Renal cortex interstitium (tissue), 11 donors: ENCODE measurements at regions not wholly inside any gene's neighbourhood (a gene's known extent, or its start where the extent isn't known, plus 50 kb on each side); places are given as distances from the start of the nearest gene placed in this dataset.
A peak's percentile ranks its signal among the peaks of the same experiment; 100 is the strongest.
"Not testable (repeated sequence)": the region's sequence is repeated elsewhere in the genome, so short reads cannot be mapped to it uniquely, and the experiment has no call there.

Experiments
- DNase-seq, 11 donors: peaks; one replicate each; pipeline ENCODE4 v3.0.0-alpha.2; 2013; ENCODE audit warnings: low read depth in 9 of 11, low spot score in 4 of 11; ENCODE audit errors: extremely low read depth in 1 of 11

DNA sequence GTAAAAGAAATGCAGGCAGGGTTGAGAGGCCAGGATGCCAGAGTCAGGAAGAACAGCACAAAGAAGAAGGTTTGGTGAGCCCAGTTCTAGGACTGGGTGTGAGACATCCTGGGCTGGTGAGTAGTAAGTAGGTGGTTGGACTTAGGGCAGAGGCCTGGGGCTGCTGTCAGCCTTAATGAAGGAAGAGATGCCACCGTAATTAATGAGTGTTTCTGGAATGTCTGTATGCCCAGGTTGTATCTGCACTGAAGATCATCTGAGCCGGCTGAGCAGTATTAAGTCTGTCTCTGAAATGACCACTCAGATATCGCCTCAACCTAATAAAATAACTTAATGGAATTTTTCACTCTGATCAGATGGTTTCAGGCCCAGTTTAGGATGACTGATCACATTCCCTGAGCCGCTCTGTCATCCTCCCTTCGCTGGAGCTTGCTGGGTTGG lies 532.9 kb upstream of the IL12A start:
- no peak for DNase-seq

DNA sequence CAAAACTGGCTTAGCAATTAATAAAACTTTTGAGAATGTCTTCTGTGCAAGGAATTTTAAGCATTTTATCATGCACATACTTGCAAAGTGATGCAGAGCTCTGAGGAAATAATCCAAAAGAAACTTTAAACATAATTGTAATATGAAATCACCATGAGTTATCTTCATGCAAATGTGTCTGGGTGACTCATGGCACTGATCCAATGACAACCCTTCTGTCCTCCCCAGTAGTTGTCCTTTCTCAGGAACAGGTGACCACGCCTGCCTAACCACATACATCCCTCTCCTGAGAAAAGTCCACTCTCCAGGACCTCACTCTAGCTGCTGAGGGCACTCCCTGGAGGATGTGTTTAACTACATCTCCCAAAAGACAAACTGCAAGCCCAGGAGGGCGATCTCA lies 530.6 kb upstream of the IL12A start:
- DNase-seq, result no peak

DNA sequence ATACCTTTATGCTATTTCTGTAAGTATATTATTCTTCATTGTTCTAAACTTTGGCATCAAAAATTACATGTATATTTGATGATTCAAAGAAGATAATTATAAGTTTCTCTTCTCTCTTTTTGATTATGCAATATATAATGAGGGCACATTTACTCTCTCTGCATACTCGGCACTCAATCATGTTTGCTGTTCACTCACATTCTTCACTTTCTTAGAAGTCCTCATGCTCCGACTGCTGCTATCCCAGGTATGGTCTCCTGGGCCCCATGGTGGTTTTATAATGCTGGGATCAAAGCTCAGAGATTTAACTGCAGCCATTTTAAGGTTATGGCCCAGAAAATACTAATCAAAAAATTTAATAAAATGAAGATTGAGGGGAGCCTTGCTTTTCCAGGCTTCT lies 529.7 kb upstream of the IL12A start:
- no peak for DNase-seq

DNA sequence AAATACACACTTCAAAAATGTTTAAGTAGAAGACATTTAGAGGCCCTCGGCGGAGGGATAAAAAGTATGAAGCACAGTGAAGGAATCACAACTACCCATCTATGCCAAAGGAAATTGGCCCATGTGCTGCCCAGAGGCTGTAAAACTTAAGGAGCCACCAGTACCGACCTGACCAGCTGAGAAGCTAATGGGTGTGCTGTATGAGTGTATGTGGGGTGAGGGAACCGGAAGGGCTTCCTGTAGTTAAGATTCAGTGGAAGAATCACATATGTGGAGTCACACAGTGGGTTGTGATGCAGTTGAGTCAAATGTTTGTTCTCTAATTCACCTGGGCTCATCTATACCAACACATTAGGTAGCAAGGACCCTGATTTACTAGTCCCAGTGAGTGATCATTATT lies 516.0 kb upstream of the IL12A start:
- DNase-seq, result no peak

DNA sequence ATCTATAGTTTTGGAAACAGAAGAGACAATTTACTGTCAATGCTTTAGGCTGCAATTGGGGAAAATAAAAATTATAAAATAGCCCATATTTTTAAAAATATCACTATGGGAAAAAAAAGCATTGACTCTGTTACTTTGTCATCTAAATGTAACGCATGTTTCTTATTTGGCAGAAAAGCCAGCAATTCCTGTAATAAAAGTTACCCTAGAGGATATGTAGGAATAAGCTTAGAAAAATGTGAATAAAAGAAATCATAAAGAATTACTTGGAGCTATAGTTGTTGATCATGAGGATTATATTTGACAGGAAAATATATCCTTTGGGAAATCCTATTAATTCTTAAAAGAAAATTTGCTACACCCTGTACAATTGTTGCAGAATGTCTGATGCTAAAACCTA lies 515.4 kb upstream of the IL12A start:
- DNase-seq, result no peak

DNA sequence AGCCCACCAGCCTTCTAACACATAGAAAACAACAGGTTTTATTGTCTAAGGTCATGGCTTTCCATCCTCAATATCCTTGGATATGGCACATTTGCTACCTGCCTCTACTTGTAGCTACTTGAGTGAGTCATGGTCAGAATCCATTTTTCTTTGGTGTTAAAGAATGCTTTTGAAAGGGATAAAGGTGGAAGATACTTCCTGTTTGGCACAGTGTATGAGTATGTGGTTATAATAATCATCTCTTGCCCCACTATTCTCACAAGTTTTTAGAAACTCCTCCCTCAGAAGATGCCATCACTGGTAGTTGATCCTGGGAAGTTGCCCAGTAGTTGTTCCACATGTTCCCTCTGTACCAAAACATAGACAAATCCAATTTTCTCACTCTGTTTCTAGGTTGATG lies 508.6 kb upstream of the IL12A start:
- DNase-seq, result no peak

DNA sequence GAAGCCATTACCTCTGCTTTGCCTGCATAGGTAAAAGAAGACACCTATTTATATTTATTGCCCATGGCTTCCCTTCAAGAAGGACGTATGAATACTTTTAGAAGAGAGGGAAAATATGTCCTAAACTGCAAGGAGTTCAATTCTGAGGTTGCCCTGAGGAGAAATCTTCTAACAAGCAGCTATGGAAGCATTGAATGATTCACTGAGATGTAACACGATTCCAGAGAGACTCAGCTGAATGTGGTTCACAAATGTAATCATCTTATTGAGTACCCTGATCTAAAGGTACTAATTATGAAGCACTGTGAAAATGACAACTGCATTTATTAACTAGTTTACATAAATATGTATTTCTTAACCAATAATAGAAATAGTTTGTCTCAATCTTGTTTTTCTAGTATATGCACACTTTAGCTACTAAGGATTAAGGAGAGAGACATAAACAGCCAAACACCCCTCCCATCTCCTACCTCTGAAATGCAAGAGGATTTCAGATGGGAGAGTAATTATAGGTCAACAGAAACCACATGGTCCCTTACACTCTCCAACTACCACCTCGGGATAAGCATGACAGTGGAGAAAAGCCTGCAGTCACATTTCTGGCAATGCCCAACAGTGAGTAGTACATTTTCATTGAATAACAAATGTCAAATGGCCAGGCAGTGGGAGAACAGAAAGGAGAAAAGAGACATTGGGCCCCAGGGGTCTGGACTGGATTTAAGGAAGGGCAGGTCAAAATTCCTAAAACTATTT lies 506.2 kb upstream of the IL12A start:
- DNase-seq, result no peak

DNA sequence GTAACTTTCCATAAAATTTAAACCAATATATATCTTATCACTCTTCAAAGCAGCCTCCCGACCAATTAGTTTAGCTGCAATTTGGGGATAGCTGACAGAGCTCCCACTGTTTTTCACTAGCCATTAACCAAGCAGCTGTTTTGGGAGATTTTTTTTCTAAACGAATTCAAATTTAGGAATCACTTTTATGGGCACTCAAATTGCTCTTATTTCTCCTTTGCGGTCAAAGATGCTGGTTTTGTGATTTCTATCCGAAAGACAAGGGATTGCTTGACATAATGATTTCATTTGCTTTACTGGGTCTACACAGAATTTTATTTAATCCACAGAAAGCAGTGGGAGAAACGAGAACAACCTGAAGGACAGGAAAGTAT lies 505.7 kb upstream of the IL12A start:
- DNase-seq, result no peak

DNA sequence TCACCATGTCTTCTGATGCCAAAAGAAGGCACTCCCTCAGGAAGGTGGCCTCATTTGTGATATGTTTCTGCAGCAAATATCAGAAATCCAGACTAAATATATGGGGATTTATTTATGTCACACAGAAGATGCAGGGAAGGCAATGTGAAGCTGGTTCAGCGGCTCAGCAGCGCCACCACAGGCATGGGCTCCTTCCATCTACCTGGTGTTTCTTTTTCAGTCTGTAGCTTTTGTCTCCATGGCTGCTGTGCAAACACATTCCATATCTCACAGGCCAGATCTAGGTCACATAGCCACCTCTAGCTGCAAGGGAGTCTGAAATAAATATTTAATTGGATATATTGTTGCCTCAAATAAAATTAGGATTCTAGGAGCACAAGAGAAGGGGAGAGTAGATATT lies 502.1 kb upstream of the IL12A start:
- no peak for DNase-seq

DNA sequence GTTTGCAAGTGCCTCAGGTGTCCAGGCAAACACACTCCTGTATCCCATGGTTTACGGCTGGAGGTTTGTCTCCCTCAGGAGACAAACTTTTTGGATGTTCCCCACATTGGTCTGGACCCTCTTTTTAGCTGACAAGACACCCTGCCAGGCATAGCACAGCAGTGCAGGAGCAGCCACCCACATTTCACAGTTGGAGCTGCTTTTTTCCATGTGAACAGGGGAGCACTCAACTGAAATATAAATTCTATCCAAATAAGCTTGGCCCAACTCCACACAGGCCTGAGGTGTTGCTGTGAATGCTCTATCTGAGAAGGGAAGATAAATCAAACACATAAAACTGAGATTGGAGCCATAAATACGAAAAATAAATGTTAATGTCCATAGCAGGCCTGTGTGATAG lies 501.3 kb upstream of the IL12A start:
- DNase-seq, result no peak

DNA sequence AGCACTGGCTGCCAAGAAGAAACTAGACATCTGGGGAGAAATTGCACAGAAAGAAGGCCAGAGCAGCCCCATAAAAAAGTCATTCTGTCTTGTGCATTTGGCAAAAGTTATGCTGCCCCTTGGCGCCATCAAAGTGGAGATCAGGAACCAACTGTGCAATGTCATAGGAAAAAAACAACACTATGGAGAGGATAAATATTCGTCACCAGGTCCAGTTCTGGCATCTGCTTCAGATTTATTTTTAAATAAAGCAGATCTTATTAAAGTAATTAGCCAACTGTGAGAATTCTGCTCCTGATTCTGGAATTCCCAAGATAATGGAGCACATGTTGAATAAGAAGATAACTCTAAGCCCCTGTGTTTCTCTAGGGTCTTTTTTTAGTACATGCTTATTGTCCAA lies 500.0 kb upstream of the IL12A start:
- peak in 1 of 11 donors; percentile 3 for DNase-seq

DNA sequence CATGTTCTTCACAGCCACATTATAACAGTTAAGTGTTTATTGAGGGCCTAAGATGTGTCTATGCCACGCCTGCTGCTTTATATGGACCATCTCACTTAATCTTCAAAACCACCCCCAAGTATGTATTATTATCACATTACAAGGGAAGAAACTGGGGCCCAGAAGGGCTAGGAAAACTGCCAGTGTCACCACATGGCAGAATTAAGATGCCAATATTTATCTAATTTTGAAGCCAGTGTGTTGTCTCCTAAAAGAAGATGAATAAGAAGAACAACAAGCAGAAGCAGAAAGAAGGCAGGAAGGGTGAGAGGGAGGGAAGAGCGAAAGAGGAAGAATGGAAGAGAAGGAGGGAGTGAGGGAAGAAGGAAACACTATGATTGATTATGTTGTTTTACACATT lies 491.3 kb upstream of the IL12A start:
- no peak for DNase-seq

DNA sequence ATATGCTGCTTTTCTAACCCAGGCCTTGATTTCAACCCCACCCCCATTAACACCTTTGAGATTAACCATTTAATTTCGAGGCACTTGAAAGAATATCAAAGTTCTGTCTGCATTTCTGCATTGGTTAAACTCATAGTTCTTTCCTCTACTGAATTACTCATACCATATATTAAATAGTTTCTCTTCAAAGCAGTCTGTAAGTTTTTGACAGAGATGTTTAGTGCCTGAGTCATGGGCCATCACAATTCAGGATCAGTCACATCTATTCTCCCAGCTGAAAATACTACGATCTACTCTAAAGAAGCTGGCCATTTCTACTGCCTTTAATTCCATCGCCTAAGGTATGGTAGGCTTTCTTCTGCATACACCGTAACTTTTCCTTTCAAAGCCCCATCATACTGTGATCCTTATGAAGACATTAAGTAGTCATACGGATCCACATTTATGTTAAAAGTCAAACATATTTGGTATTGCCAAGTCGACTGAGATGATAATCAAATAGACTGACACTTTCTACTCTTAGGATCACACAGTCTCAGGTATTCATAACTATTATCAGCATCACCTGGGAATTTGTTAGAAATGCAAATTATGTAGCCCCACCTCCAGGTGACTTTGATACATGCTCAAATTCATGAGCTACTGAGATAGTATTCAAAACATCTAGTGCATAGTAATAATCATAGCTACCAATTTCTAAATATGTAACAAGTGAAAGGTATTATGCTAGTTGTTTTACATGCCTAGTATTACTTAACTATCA lies 489.4 kb upstream of the IL12A start:
- no peak for DNase-seq

DNA sequence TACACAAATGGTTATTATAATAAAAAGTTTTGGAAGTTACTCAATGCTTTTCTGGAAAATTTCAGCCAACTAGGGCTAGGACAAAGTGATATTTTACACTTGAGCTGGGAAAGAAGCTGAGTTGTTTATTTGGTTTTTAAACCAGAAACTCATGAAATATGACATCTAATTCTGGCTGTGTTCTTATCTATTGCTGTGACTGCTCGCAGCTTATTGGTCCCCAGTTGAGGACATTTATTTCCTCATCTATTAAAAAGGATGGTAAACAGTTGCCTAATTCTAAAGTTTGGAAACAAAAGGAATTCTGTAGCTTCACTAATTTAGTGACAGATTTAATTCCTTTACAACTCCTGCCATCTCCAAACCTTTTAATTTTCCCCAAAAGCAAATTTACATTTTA lies 487.6 kb upstream of the IL12A start:
- no peak for DNase-seq

DNA sequence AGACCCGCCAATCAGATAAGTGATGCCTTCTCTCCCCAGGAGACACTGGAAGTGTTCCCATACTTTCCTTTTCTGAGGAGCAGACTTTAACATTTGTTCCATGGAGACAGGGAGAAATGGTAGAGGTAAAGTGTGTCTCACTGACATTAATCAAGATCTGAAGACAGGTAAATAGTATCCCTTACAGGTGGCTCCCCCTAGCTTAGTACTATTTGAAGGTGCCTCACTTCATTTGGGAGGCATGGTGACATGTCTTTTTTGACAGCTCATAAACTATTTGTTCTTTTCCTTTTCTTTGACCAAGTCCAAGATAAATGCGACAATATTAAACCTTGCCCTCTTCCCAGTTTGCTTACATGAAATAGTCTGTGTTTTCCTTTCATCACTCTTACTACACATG lies 485.6 kb upstream of the IL12A start:
- DNase-seq, result no peak

DNA sequence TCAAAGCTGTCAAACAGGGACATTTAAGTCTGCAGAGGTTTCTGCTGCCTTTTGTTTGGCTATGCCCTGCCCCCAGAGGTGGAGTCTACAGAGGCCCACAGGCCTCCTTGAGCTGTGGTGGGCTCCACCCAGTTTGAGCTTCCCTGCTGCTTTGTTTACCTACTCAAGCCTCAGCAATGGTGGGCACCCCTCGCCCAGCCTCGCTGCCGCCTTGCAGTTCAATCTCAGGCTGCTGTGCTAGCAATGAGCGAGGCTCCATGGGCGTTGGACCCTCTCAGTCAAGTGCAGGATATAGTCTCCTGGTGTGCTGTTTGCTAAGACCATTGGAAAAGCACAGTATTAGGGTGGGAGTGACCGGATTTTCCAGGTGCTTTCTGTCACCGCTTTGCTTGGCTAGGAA lies 477.6 kb upstream of the IL12A start:
- DNase-seq, result not testable (repeated sequence)

DNA sequence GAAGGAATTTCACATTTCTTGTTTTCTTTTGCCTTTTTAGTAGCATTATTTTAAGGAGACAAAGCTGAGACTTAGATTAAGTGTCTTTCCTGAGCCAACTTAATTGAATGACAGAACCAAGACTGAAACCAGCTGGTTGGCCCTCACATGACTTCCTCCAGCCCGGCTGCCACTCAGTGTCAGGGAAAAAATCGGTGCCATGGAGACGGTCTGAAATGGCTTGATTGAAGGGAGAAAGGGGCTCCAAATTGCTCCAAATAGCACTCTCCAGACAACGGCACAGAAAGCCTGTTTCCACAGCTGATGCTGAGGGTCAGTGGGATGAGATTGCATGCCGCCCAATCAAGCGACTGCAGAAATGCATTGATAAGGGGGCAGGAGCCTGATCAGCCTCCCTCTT lies 475.2 kb upstream of the IL12A start:
- DNase-seq, result no peak

DNA sequence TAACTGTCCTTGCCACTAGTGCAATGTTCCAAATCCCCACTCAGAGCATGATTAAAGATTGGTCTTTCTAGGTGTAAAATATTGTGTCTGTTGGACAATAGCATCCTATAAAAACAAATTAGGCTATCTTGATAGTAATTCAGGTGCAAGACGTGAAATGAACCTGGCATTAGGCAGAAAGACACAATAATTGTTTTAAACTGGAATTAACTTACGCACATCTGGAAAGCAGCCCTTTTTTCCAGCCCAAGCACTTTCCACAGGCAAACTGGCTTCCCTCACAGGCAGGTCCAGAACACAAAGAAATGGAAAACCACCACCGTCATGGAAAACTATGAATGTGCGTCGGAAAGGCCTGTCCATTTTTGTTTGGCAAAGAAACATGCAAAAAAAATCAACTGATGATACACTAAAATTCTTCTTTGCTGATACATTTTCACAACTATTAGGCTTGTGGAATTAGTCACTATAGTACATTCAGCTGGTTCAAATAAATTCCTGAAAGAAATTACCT lies 474.7 kb upstream of the IL12A start:
- no peak for DNase-seq

DNA sequence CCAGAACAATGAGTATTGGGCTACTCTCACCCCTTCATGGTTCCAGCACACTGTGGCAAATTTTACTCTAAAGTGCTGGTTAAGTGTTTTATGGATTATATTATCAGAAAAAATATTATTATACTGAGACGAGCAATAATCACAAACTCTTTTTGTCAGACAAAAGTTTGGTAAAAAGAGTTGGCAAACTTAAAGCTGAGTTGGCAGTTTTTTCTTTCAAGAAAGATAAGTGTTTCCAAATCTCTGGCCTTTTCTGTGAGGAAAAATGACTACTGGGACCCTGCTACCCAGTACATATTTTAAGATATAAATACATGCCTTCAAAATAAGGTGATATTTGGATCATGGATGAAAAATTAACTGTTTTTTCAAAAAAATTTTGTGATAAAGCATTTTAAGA lies 471.5 kb upstream of the IL12A start:
- no peak for DNase-seq

DNA sequence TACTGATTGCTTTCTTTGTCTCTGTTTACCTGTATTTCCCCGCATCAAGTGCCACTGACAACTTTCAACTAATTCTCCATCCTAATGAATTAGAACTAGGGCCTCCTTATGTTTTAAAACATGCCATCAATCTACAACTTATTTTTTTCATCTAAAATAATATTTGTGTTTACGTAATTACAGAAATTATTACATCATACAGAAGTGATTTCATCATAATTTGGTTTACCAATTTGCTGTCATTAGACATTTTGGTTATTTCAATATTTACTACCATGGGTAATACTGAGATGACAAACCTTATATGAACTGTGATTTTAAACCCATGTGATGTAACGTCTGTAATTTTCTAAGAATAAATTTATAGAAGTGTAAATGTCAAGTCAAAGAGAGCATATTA lies 468.0 kb upstream of the IL12A start:
- no peak for DNase-seq

DNA sequence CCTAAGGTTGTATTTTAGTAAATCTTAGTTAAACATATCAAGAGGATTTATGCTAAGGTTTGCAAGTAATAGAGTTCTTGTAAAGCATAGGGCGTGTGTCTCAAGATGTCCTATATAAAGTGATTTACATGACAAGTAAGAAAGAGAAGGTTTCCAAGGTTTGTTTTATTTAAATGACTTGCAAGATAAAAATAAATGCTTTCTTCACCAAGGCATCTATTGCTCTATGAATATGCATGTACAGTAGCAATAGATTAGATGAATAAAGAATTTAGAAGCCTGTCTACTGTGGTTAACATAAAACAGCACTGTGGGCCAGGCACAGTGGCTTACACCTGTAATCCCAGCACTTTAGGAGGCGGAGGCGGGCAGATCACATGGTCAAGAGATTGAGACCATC lies 466.4 kb upstream of the IL12A start:
- DNase-seq, result no peak
